ENCODE measurements at regions not wholly inside any gene's neighbourhood (a gene's known extent, or its start where the extent isn't known, plus 50 kb on each side); places are given as distances from the start of the nearest gene placed in this dataset.
"Not testable (repeated sequence)": the region's sequence is repeated elsewhere in the genome, so short reads cannot be mapped to it uniquely, and the experiment has no call there.

GRCh38 chr20:53725575-53725970, 131.9 kb upstream of the ZNF217 start:
- TF ChIP-seq CTCF (IDR thresholded peaks at IDR 0.05; ENCODE audit: unreplicated experiment): no peak
- Mint-ChIP-seq H3K4me3 (ENCODE audit: unreplicated experiment) (no peak overlapping the region), H3K27ac (ENCODE audit: unreplicated experiment) (no peak overlapping the region), H3K36me3 (ENCODE audit: low read depth, unreplicated experiment) (no peaks in the 10 kb centered on the region), H3K9me3 (ENCODE audit: unreplicated experiment) (no peaks in the 10 kb centered on the region), H3K27me3 (ENCODE audit: unreplicated experiment) (no peaks in the 10 kb centered on the region), H3K4me1 (ENCODE audit: unreplicated experiment) (peaks cover 4% of the 10 kb centered on the region)
- DNase-seq (ENCODE audit: low spot score): no peak

- no peak for DNase-seq (ENCODE audit: low spot score)
- H3K9me3 Mint-ChIP-seq (ENCODE audit: unreplicated experiment): no peaks in the 10 kb centered on the region
- no peak for TF ChIP-seq CTCF (IDR thresholded peaks at IDR 0.05; ENCODE audit: unreplicated experiment)
- no peak overlapping the region for H3K4me3 Mint-ChIP-seq (ENCODE audit: unreplicated experiment)
- peaks cover 4% of the 10 kb centered on the region for H3K4me1 Mint-ChIP-seq (ENCODE audit: unreplicated experiment)
- no peaks in the 10 kb centered on the region for H3K36me3 Mint-ChIP-seq (ENCODE audit: low read depth, unreplicated experiment)
- no peak overlapping the region for H3K27ac Mint-ChIP-seq (ENCODE audit: unreplicated experiment)
- no peaks in the 10 kb centered on the region for H3K27me3 Mint-ChIP-seq (ENCODE audit: unreplicated experiment)
Observed at GRCh38 chr20:53723621-53724020, 130.0 kb upstream of the ZNF217 start.

- TF ChIP-seq CTCF (IDR thresholded peaks at IDR 0.05; ENCODE audit: unreplicated experiment): no peak
- H3K36me3 Mint-ChIP-seq (ENCODE audit: low read depth, unreplicated experiment): no peaks in the 10 kb centered on the region
- no peaks in the 10 kb centered on the region for H3K27me3 Mint-ChIP-seq (ENCODE audit: unreplicated experiment)
- no peak overlapping the region for H3K4me3 Mint-ChIP-seq (ENCODE audit: unreplicated experiment)
- H3K9me3 Mint-ChIP-seq (ENCODE audit: unreplicated experiment): no peaks in the 10 kb centered on the region
- DNase-seq (ENCODE audit: low spot score): no peak
- H3K27ac Mint-ChIP-seq (ENCODE audit: unreplicated experiment): no peak overlapping the region
- H3K4me1 Mint-ChIP-seq (ENCODE audit: unreplicated experiment): peaks cover 4% of the 10 kb centered on the region
Observed at GRCh38 chr20:53723045-53723444, 129.4 kb upstream of the ZNF217 start.

- peaks cover 4% of the 10 kb centered on the region for H3K4me1 Mint-ChIP-seq (ENCODE audit: unreplicated experiment)
- no peak overlapping the region for H3K4me3 Mint-ChIP-seq (ENCODE audit: unreplicated experiment)
- H3K36me3 Mint-ChIP-seq (ENCODE audit: low read depth, unreplicated experiment): no peaks in the 10 kb centered on the region
- no peak for TF ChIP-seq CTCF (IDR thresholded peaks at IDR 0.05; ENCODE audit: unreplicated experiment)
- no peak for DNase-seq (ENCODE audit: low spot score)
- H3K27me3 Mint-ChIP-seq (ENCODE audit: unreplicated experiment): no peaks in the 10 kb centered on the region
- H3K9me3 Mint-ChIP-seq (ENCODE audit: unreplicated experiment): no peaks in the 10 kb centered on the region
- H3K27ac Mint-ChIP-seq (ENCODE audit: unreplicated experiment): no peak overlapping the region
Observed at GRCh38 chr20:53722515-53723036, 128.9 kb upstream of the ZNF217 start.

GRCh38 chr20:53721445-53721963, 127.9 kb upstream of the ZNF217 start:
- H3K27ac Mint-ChIP-seq (ENCODE audit: unreplicated experiment); H3K4me3 Mint-ChIP-seq (ENCODE audit: unreplicated experiment); H3K4me1 Mint-ChIP-seq (ENCODE audit: unreplicated experiment); H3K36me3 Mint-ChIP-seq (ENCODE audit: low read depth, unreplicated experiment); H3K27me3 Mint-ChIP-seq (ENCODE audit: unreplicated experiment); H3K9me3 Mint-ChIP-seq (ENCODE audit: unreplicated experiment); DNase-seq (ENCODE audit: low spot score): not testable (repeated sequence)

- H3K27ac Mint-ChIP-seq (ENCODE audit: unreplicated experiment); DNase-seq (ENCODE audit: low spot score); H3K9me3 Mint-ChIP-seq (ENCODE audit: unreplicated experiment); H3K4me3 Mint-ChIP-seq (ENCODE audit: unreplicated experiment); H3K27me3 Mint-ChIP-seq (ENCODE audit: unreplicated experiment); H3K36me3 Mint-ChIP-seq (ENCODE audit: low read depth, unreplicated experiment): not testable (repeated sequence)
- peaks cover 11% of the 10 kb centered on the region for H3K4me1 Mint-ChIP-seq (ENCODE audit: unreplicated experiment)
Observed at GRCh38 chr20:53719171-53719803, 125.6 kb upstream of the ZNF217 start.
